IPS-NIHi11 (cell line): ENCODE measurements at regions not wholly inside any gene's neighbourhood (a gene's known extent, or its start where the extent isn't known, plus 50 kb on each side); places are given as distances from the start of the nearest gene placed in this dataset.

Experiments
- DNase-seq: peaks from one replicate; pipeline ENCODE4 v3.0.0; 2012; ENCODE audit warnings: mixed read lengths, low spot score

GRCh38 chr2:106572541-106573450 is 85.6 kb downstream of the CD8B2 start:
- DNase-seq, result peak; percentile 49

GRCh38 chr2:106573773-106574172 is 86.6 kb downstream of the CD8B2 start:
- no peak for DNase-seq

GRCh38 chr2:106575955-106576354 is 88.8 kb downstream of the CD8B2 start:
- peak; percentile 83 for DNase-seq

GRCh38 chr2:106577255-106577651 is 90.1 kb downstream of the CD8B2 start:
- DNase-seq, result no peak

- DNase-seq, result no peak
Measured at GRCh38 chr2:106579750-106580197, 92.6 kb downstream of the CD8B2 start.

- DNase-seq, result no peak
Measured at GRCh38 chr2:106580241-106580640, 93.1 kb downstream of the CD8B2 start.

- DNase-seq, result no peak
Measured at GRCh38 chr2:106581328-106581727, 94.2 kb downstream of the CD8B2 start.

GRCh38 chr2:106581755-106582147 is 94.6 kb downstream of the CD8B2 start:
- DNase-seq, result no peak

GRCh38 chr2:106582148-106583143 is 95.3 kb downstream of the CD8B2 start:
- DNase-seq, result peak; percentile 87

GRCh38 chr2:106584304-106584954 is 97.3 kb downstream of the CD8B2 start:
- DNase-seq, result no peak

- DNase-seq, result peak; percentile 44
Measured at GRCh38 chr2:106596844-106597243, 109.7 kb downstream of the CD8B2 start.

- no peak for DNase-seq
Measured at GRCh38 chr2:106599540-106599939, 112.4 kb downstream of the CD8B2 start.

- DNase-seq, result no peak
Measured at GRCh38 chr2:106602042-106602441, 114.9 kb downstream of the CD8B2 start.

GRCh38 chr2:106606652-106607051 is 119.5 kb downstream of the CD8B2 start:
- DNase-seq, result no peak

- no peak for DNase-seq
Measured at GRCh38 chr2:106607371-106607770, 120.2 kb downstream of the CD8B2 start.

- no peak for DNase-seq
Measured at GRCh38 chr2:106609780-106610179, 122.6 kb downstream of the CD8B2 start.

- DNase-seq, result no peak
Measured at GRCh38 chr2:106614511-106615291, 127.5 kb downstream of the CD8B2 start.

GRCh38 chr2:106618614-106619013 is 131.4 kb downstream of the CD8B2 start:
- no peak for DNase-seq

GRCh38 chr2:106623456-106623855 is 136.3 kb downstream of the CD8B2 start:
- DNase-seq, result no peak

GRCh38 chr2:106624787-106625380 is 137.7 kb downstream of the CD8B2 start:
- no peak for DNase-seq

GRCh38 chr2:106628377-106628776 is 141.2 kb downstream of the CD8B2 start:
- DNase-seq, result no peak
